CD1c-positive myeloid dendritic cell (primary cell): ENCODE measurements at regions not wholly inside any gene's neighbourhood (a gene's known extent, or its start where the extent isn't known, plus 50 kb on each side); places are given as distances from the start of the nearest gene placed in this dataset.

ENCODE experiments used
- DNase-seq: peaks from one replicate; pipeline ENCODE4 v3.0.0-alpha.2; 2016; ENCODE audit errors: extremely low spot score

DNA sequence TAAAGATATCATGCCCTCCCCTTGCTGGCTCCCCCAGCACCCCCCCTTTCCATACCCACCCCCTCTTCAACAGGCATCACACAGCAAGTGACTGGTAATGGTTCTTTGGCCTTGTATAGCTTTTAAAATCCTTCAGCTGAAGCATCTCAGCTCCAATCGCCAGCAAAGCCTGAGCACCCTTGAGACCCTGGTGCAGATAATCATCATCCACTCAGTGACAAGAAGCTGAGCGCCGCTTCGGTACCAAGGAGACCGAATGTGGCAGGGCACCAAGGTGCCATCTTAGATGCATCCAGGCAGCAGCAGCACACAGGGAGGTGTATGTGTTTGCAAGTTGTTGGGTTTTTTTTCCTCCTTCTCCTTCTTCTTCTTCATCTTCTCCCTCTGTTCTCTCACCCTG lies 232.7 kb downstream of the BCL11A start:
- DNase-seq, result no peak

DNA sequence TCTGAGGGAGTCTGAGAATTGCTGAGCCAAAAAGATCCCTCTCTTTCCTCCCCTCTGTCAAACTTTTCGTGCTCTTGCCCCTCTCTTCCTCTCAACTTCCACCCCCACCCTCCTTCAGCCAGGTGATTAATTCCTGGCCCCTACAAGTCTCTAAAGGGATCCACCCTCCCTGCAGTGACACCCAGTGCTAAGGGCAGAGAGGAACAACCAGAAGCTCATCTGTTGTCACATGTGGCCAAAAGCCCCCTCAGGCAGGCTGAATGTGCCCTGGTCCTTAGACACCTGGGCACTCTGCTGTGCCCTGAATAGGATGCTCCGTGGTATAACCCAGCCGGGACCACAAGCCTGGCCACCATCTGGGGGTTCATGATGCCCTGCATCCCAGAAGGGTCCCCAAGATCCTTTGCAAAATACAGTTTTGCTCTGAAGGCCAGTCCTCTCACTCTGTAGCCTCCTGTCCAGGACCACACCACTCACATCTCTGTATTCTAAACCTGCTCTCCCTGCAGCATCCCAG lies 234.4 kb downstream of the BCL11A start:
- no peak for DNase-seq

DNA sequence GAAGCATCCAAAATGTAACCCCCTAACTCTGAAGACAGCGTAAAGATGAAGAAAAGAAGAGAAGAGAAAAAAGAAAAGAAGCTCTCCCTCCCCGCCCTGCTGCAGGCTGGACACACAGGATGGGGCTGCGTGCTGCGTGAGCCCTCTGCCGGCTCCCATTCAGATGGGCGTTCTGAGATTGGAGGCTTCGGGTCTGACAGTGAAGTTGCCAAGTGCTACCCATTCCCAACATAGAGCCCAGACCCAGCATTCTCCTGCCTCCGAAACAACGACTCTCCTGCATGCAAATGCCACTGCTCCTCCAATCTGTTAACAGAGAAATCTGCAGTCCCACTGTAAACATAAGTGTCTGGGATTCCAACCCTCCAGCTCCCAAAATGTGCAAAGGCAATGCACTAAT lies 234.9 kb downstream of the BCL11A start:
- no peak for DNase-seq

DNA sequence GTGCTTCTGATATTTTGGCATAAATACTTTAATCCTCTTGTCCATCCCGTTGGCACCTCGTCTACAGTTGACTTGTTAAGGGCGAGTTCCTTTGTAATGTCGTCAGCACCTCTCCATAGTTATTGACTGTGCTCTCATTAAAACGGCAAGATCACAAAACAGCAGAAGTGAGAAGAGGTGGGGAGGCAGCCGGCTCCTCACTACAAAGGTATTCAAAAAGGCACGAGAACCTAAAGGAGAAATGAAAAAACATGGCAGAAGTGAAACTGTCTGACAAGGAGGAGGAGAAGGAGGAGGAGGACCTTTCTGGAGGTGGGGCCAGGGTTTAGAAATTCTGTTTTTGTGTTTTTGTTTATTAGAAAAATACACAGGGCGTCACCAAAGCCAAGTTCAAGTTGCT lies 235.6 kb downstream of the BCL11A start:
- DNase-seq, result peak; percentile 86

DNA sequence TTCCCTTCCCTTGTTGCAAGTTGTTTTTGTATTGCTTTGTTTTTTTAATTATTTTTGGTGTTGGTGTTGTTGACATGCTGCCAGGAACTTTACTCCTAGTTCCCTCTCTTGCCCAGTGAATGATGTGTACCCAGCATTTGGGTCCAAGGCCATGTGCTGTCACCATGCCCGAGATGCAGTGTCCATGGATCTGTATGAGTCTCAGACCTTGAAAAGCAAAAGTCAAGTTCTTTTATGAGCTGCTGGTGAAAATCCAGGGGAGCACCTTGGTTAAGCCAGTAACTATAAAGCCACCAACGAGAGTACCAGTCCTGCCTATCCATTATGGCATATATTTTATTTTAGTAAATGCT lies 236.4 kb downstream of the BCL11A start:
- no peak for DNase-seq

DNA sequence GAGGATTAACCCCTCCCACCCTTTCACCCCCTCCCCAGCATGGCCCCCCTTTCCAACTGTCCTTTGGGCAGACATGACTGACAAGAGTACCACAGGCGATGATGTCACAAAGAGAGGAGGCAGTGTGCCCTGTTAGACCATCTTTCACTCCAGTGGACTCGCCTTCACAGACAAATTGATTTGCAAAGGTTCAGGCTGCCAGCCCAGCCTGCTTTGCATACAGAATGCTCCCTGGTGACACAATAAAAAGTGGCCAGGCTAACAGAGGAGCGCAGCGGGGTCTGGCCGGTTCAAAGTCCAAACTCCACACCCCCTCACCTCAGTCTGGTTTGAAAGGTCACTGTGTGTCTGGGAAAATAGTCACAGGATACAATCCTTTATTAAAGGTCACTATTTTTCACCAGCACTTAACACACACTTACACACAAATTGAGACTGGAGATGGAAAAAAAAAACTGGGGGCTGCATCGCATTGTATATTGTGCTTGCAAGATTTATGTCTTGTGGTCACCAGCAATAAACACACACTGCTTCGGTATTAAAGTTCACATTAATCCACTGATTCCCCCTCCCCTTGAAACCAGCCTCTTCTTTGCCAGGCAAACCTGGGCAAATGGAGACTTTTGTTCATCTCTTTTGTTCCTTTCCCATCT lies 236.9 kb downstream of the BCL11A start:
- DNase-seq, result no peak

DNA sequence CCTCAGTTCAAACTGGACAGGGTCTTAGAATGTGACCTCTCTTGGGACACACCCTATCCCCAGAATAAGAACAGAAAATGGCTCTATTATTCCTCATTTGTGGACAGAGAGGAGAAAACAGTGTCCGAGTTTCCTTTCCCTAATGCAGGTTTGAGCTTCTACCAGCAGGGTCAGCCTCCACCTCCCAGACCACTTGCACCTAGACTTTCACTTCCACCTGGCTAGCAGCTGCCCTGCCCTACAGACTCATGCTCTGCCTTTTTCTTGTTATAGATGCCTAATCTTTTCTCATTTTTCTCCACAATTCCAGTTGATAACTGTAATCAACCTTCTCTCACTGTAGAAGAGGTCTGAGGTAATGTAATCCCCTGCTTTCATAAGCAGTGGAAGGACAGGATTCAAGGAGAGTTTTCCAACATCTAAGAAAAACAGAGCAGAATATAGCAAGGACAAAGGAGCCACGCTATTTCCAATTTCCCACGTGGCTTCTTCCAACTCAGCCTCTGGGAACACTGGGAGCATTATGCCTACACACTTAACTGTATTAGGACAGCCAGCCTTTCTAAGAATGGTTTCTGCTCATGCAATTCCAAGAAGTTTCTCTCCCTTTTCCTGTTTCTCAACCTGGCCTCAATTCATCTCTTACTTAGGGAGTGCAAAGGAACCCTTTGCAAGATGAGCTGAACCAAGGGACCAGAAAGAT lies 239.8 kb downstream of the BCL11A start:
- DNase-seq, result no peak

DNA sequence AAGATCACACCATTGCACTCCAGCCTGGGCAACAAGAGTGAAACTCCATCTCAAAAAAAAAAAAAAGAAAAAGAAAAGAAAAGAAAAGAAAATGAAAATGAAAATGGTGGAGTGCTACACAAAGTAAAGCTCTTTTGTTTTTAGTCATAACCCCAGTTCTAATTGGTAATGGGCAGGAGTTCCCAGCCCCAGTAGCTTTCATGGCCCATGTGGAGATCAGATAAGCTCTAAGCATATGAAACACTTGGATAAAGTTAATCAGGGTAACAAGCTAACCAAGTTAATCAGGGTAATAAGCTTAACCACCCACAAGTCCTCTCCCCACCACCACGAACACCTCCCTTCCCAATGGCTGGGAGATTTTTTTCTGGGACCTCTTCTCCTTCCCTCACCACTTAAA lies 240.8 kb downstream of the BCL11A start:
- DNase-seq, result no peak

DNA sequence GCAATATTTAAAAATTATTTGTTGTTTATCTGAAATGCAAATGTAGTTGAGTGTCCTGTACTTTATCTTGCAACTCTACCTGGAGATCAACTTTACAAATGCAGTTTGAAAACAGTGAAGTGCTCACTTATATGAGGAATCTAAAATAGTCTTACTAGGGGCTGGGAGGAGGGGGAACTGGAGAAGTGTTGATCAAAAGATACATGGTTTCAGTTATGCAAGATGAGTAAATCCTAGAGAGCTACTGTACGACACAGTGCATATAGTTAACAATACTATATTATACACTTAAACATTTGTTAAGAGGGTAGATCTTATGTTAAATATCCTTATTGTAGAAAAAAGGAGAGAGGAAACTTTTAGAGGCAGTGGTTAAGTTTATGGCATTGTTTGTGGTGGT lies 241.9 kb downstream of the BCL11A start:
- DNase-seq, result no peak

DNA sequence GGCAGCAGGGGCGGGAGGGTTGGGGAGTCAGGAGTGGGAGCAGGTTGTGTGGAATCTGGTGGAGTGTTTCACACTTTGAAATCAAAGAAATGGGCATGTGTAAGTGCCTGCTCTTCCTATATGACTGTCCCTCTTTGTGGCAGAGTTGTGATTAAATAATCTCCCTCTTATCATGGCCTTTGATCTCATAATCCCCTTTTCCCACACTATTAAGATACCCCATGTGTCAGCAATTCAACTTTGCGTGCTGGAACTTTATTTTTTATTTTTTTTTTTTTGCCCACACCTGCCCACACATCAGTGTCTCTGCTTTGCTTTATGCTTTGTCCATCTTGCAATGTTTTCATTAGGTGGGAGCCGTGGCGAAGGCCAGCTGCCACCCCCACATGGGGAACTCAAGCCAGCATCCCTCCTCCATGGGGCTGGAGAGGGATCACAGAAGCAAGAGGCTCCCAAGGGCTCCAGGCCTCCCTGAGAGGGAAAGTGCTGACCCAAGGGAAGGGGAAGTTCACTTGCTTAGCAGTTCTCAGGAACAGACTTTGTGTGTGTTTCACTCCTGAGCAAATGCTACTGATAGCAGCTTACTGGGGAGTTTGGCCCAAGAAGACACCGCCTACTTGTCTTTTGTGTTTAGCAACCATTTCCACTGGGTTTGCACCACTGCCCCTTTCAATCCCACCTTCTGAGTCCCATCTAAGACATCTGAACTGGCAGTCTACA lies 243.4 kb downstream of the BCL11A start:
- peak; percentile 76 for DNase-seq

DNA sequence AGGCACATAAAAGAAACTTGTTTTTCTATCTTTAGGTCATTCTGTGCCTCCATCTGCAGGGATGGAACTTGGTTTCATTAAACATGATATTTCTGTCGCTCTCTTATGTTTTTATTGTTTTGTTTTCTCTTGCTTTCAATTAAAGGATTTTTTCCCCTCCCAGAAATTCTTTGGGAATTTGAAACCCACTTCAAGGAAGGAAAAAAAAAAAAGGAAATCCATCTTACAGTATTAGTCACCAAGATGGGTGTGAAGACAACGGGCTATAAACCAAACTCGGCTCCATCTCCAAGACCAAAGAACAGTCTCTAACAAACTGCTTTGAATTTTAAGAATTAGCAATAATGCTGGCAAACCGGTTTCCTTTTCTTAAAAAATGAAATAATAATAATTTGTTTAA lies 244.1 kb downstream of the BCL11A start:
- no peak for DNase-seq

DNA sequence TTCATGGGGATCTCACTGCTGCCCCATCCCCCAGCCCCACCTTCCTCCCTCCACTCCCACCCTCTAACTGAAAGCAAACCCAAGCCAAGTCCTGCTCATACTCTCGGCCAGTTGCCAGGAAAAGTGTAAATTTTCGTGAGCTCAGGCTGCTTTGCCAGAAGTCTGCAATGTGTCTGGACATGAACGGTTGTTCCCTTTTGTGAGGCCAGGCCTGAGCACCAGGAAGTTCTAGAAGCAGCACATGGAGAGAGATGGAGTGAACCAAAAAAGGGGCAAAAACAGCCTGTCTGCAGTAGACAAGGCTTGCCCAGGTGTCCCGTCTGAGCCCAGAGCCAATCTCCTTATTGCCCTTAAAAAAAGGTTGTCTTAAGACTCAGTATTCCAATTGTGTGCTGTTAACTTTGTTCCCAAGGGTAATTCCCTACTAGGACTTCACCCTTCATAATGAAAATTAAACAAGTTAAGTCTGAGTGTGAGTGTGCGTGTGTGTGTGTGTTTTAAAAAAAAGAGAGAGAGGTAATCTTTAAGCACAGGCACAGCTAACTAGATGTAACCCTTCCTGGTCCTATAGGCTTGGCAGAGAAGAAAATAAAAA lies 247.1 kb downstream of the BCL11A start:
- peak; percentile 36 for DNase-seq

DNA sequence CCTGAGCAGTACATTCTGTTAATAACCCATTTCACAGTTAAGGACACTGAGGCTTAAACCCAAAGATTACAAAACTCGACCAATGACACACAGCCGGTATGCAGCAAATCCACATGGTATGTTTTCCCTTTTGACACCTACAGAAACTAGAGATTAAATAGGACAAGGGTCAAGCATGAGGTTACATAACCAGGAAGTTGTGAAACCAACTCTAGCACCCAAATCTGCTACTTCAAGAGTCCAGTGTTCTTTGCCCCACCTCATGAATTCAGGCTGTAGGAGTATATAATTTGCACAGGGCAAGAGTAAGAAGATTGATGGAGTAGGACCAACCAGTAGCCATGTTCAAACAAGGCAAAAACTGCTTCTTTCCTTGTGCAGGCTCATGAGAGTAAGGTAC lies 249.8 kb downstream of the BCL11A start:
- DNase-seq, result peak; percentile 49

DNA sequence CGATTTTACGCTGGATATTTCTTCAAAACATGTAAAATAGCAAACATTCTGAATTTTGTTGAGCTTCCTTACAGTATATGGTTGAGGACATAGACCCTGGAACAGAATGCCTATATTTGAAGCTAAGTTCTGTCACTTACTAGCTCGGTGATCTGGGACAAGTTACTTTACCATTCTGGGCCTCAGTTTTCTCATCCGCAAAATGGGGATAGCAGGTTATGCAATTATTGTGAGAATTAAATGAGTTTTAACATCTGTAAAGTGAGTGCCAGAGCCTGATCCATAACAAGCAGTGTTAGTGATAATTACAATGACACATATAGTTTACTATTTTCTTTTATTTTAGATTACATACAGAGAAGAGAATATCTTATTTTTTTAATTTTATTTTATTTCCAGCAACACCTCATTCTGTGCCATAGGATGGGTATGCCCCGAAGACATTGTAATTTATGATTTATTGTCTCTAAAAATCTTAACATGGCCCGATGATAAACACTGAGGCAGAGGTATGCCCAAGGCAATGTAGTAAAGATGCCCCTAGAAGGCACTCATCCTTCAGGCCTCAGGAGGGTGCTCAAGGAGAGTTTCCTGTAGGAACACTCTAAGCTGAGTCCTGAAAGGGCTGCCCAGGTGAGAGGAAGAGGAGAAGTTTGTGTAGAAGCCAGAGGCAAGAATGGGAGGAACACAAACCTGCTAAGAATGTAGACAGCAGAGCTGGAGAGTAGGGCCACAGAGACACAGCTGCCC lies 250.9 kb downstream of the BCL11A start:
- DNase-seq, result no peak

DNA sequence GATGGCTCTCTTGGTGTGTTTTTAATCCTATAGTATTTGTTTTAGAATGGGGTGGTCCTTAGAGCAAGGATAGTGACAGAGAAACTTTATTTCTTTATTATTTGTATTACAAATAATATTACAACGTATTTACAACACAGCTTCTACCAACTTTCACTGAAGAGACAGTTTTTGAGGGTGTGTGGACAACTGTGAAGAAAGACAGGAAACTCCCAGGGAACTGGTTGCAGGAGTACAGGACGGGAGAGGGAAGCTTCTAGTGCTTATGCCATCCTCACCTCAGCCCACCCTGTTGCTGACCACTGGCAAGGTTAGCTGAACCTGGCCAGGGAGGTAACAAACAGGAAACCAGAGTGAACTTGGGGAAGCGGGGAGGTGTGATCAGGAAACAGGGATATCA lies 251.7 kb downstream of the BCL11A start:
- DNase-seq, result no peak

DNA sequence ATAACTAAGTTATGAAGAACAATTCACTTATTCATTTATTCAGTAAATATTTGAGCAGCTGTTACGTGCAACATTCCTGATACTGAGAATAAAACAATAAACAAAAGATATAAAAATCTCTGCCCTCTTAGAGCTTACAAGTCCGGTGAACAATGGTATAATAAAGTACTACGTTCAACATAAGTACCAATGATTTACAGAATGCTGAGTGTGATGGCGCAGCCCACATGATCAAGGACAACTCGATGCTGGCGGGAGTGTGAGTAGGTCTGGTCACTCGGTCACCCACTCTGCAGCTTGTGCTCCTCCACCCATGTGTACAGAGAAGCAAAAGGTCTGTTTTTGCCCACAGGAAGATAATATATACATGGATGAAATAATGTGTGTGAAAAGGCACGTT lies 254.3 kb downstream of the BCL11A start:
- no peak for DNase-seq

DNA sequence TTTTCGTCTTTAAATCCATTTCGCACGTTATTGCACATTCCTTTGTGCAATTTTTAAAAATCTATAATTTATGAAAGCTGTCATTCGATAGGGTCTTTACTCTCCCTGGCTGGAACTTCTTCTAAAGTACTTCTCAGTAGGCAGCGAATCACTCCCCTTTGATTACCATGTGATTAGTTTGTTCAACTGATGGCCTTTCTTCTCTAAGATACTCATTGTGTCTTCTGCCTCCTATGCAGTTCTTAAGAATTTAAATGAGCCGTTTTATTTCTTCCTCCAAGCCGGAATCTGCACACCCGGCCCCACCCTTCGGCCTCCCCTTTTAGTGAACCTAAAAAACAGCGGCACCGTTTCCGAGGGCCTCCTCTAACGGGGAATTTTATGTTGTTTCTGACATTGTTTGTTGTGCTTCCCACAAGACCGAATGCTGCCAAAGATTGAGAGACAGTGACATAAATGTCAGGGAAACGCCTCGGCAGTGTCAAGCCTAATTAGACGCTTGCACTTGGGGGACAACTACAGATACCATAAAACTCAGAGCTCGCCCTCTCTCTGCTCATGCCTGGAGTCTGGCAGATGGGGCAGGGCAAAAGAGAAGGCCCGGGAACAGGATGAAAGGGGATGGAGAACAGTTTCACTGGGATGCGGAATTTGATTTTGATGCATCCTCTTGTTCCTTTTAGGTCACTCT lies 255.3 kb downstream of the BCL11A start:
- no peak for DNase-seq

DNA sequence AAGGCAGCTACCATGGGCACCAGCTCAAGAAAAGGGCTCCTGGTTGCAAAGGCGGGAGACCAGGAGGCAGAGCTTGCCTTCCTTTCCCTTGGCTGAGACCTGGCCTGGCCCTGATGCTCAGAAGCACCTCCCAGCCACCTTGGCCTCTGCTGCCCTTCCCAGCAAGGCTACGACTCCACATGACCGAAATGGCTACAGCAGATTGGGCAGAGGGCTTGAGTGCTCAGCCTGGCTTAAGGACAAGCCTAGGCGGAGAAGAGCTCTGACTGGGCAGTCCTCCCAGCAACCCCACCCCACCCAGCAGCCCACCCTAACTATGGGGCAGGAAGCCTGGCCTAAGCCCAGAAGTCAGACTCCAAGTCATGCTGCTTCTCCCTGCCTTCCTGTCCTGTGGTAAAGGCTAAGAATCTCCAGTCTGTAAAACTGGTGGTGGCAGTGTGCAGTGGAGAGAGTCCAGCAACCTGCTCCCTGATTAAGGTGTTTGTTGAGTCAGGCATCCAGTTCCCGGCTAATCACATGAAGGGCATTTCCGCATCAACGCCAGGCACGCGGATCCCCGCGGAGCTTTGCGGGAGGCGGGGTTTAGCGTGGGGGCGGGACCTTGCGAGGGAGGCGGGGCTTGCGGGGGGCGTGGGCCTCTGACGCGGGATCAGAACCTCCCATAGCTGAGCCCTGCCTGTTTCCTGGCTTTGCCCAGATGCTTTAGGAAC lies 256.0 kb downstream of the BCL11A start:
- DNase-seq, result no peak

DNA sequence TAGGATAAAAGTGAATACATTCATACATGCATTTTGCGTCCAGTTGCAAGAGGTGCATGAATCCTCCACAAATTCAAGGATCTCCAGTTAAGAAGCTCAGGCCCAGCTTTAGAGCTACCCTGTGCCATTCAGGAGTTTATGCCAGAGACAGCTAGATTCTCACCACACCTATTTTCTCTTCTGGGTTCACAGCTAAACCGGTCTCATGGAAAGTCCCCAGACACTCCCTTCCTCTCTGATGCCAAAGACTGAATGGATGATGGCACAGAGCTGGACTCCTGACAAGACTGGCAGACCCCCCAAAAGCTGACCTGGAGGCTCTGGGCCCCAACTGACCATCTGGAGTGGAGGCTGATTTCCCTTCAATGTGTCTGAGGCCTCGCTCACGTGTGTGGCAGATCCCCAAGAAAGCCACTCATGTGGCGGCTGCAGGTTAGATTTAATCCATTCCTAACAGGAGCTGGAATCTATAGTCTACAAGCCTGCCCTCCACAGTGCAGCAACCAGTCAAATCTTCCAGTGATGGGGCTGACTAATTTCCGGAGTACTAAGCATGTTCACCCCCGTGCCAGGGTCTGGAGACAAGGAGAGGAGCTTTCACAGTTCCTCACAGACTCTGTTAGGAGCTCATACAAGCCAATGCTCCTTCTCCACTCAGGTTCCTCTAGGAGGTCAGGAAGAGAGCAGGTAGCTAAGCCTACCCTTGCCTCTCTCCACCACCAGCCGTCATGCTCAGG lies 257.1 kb downstream of the BCL11A start:
- DNase-seq, result no peak

DNA sequence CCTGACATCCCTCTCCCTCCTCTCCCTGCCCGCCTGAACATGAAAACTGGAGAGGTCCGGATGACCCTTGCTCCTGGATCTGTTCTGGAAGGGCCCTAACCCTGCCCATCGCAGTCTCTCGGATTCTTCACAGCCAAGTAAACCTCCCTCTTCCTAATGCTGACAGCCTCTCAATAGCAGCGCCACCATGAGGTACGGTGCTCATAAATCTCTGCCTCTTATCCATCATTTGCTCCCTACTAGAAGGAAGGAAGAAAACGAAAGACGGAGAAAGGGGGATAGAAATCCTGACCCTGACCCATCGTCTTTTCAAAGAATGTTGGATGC lies 257.9 kb downstream of the BCL11A start:
- no peak for DNase-seq
